Panc1 (cell line): ENCODE measurements at regions not wholly inside any gene's neighbourhood (a gene's known extent, or its start where the extent isn't known, plus 50 kb on each side); places are given as distances from the start of the nearest gene placed in this dataset.

Experiments used
- ATAC-seq: fragments of 200-7000 bp; cut with Tn5 transposase; 2 replicates; pipeline ENCODE4 v1.9.1; 2020; ENCODE audit warnings: mild to moderate bottlenecking, moderate library complexity
- BruUV-seq: library from RNA; stranded (reverse); fragments of 400-500 nt; replicated peaks from 2 replicates; lab custom pipeline; 2021; lab: Mats Ljungman, UMichigan
- CTCF ChIA-PET: fragments of 300-600 bp; sonication (Branson Sonifier 250); formaldehyde crosslinking; loops from one replicate; lab custom pipeline; 2022; ENCODE audit warnings: antibody characterized with exemption; lab: Charles Lee
- POLR2A ChIA-PET: fragments of 300-600 bp; sonication (Branson Sonifier 250); formaldehyde crosslinking; loops from one replicate; lab custom pipeline; 2022; ENCODE audit warnings: antibody characterized with exemption; lab: Charles Lee
- DNase-seq: peaks from one replicate; pipeline ENCODE4 v3.0.0-alpha.2; 2010; ENCODE audit warnings: low read depth, low spot score
- H3K27ac ChIP-seq: 2 replicates; pipeline ENCODE4 v1.5.1; 2011; ENCODE audit warnings: mild to moderate bottlenecking, low read length, inconsistent platforms
- H3K27me3 ChIP-seq: fragments of 200-500 bp; sonication (Bioruptor generic); 2 replicates; pipeline ENCODE4 v1.6.0; 2014; ENCODE audit warnings: low read length, inconsistent platforms; ENCODE audit not compliant: control insufficient read depth, insufficient read depth
- H3K36me3 ChIP-seq: fragments of 200-500 bp; sonication (Bioruptor generic); 2 replicates; pipeline ENCODE4 v1.5.1; 2014; ENCODE audit warnings: inconsistent platforms, mild to moderate bottlenecking, low read length, moderate library complexity; ENCODE audit not compliant: control insufficient read depth, insufficient read depth
- H3K4me1 ChIP-seq: 2 replicates; pipeline ENCODE4 v1.5.1; 2011; ENCODE audit warnings: inconsistent platforms, mild to moderate bottlenecking, low read length, moderate library complexity; ENCODE audit not compliant: control insufficient read depth, insufficient read depth
- H3K4me3 ChIP-seq, 2 experiments: 2 replicates each; pipeline ENCODE4 v1.5.1; 2011 to 2012; ENCODE audit warnings: low read depth in 2 of 2, low read length in 2 of 2, mild to moderate bottlenecking in 2 of 2, inconsistent platforms in 1 of 2, moderate library complexity in 1 of 2
- H3K9me3 ChIP-seq: fragments of 200-500 bp; sonication (Bioruptor generic); 2 replicates; pipeline ENCODE4 v1.5.1; 2014; ENCODE audit warnings: low read depth, mild to moderate bottlenecking, inconsistent platforms, low read length, moderate library complexity; ENCODE audit not compliant: control insufficient read depth, insufficient read depth
- CTCF ChIP-seq: fragments of 450-650 bp; IDR thresholded peaks from 2 replicates; pipeline ENCODE4 v1.5.1; 2017; ENCODE audit warnings: mild to moderate bottlenecking
- POLR2AphosphoS5 ChIP-seq: IDR thresholded peaks from 2 replicates; pipeline ENCODE4 v1.6.1; 2012; ENCODE audit warnings: mild to moderate bottlenecking, low read depth, low read length, moderate library complexity
- REST ChIP-seq, 2 experiments: IDR thresholded peaks; 2 replicates each; pipeline ENCODE4 v1.6.1; 2011 to 2012; ENCODE audit warnings: low read depth in 2 of 2, control low read depth in 1 of 2, low read length in 1 of 2, mild to moderate bottlenecking in 1 of 2, moderate library complexity in 1 of 2; ENCODE audit not compliant: insufficient read depth in 1 of 2
- SIN3A ChIP-seq: IDR thresholded peaks from 2 replicates; pipeline ENCODE4 v1.6.1; 2012; ENCODE audit warnings: low read depth, mild to moderate bottlenecking, low read length, moderate library complexity, borderline replicate concordance; ENCODE audit not compliant: insufficient read depth
- TCF7L2 ChIP-seq: IDR thresholded peaks from 2 replicates; pipeline ENCODE4 v1.6.1; 2011; ENCODE audit warnings: mild to moderate bottlenecking, low read depth, low read length, inconsistent platforms
- in situ Hi-C: cut with HindIII; loops from 2 replicates; pipeline ENCODE4 v1.10.0; 2016; ENCODE audit warnings: low sequenced_read_pairs, low pct_unique_long_range_greater_than_20kb
- intact Hi-C: fragments of 100-400 bp; cut with micrococcal nuclease; formaldehyde crosslinking; loops from one replicate; pipeline ENCODE4 v1.10.0; 2022; ENCODE audit not compliant: unreplicated experiment

- H3K27ac ChIP-seq = no peak overlapping the region
- no peak for TF ChIP-seq CTCF
- no peak for TF ChIP-seq SIN3A
- TF ChIP-seq TCF7L2 = no peak
- no peak for TF ChIP-seq REST (IDR thresholded peaks at IDR 0.05; ENCODE audit: insufficient read depth in 1 of 2, low read depth in 2 of 2, low read length in 1 of 2)
- no peak for TF ChIP-seq POLR2AphosphoS5
- ATAC-seq (no peak; the same call in 1 of the 2 replicates), DNase-seq (no peak)
- H3K4me3 ChIP-seq = no peak overlapping the region
- in situ Hi-C loops (no loop called here), intact Hi-C loops (no loop called here)
- H3K9me3 ChIP-seq = no peaks in the 10 kb centered on the region
- CTCF ChIA-PET = no interaction called here
- no peaks in the 10 kb centered on the region for H3K4me1 ChIP-seq
- POLR2A ChIA-PET = no interaction called here
- H3K27me3 ChIP-seq = no peaks in the 10 kb centered on the region
- H3K36me3 ChIP-seq = no peaks in the 10 kb centered on the region
- no TSS peak for BruUV-seq
These were observed 197.3 kb upstream of the ADAMTS16 start for GRCh38 chr5:4942831-4943178.

DNA sequence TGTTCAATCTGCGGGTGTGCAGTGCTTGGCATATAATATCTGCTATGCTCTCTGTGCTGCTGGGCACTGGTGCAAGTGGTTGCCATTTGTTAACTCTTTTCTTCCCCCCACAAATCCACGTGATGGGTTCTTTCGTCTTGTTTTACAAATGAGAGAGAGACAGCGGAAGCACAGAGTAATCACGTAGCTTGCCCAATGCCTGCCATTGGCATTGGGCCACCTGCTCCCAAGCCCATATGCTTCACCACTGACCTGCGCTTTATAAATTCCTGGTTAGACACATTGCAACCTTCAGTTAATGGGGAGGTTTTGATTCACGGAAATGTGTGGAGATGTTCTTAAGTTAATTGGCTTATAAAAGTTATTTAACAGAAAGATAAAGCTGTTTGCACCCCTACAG is 194.8 kb upstream of the ADAMTS16 start:
- intact Hi-C loops (no loop called here), in situ Hi-C loops (no loop called here)
- peaks cover 1% of the 10 kb centered on the region; the same call in 1 of the 2 replicates for H3K27me3 ChIP-seq
- H3K4me1 ChIP-seq = no peaks in the 10 kb centered on the region
- ChIA-PET POLR2A (interaction anchor here (0.6 kb wide), 1 partner anchor 1619 kb away, joined by 3 read pairs; no protein-coding TSS in a partner anchor), CTCF (no interaction called here)
- TF ChIP-seq POLR2AphosphoS5 = no peak
- TF ChIP-seq REST (IDR thresholded peaks at IDR 0.05; ENCODE audit: insufficient read depth in 1 of 2, low read depth in 2 of 2, low read length in 1 of 2) = no peak
- no peak for TF ChIP-seq SIN3A
- TF ChIP-seq CTCF = no peak
- TF ChIP-seq TCF7L2 = no peak
- DNase-seq (no peak), ATAC-seq (no peak)
- no peaks in the 10 kb centered on the region for H3K9me3 ChIP-seq
- H3K4me3 ChIP-seq = no peak overlapping the region
- H3K27ac ChIP-seq = no peak overlapping the region
- BruUV-seq = no TSS peak
- H3K36me3 ChIP-seq = no peaks in the 10 kb centered on the region
